Sigmoid colon (tissue), 6 donors: ENCODE measurements at regions not wholly inside any gene's neighbourhood (a gene's known extent, or its start where the extent isn't known, plus 50 kb on each side); places are given as distances from the start of the nearest gene placed in this dataset.

ENCODE experiments used
- DNase-seq: peaks from one replicate; pipeline ENCODE4 v3.0.0-alpha.2; 2019
- H3K27ac ChIP-seq, 4 donors: fragments of 200-600 bp; sonication (generic); one replicate each; pipeline ENCODE4 v1.5.1; 2016 to 2019; ENCODE audit warnings: mild to moderate bottlenecking in 1 of 4
- H3K27me3 ChIP-seq, 3 donors: fragments of 200-600 bp; sonication (generic); one replicate each; pipeline ENCODE4 v1.5.1; 2019; ENCODE audit warnings: mild to moderate bottlenecking in 1 of 3
- H3K36me3 ChIP-seq, 4 donors: fragments of 200-600 bp; sonication (generic); one replicate each; pipeline ENCODE4 v1.5.1; 2016 to 2019
- H3K4me1 ChIP-seq, 4 donors: fragments of 200-600 bp; sonication (generic); one replicate each; pipeline ENCODE4 v1.5.1; 2017 to 2019
- H3K4me3 ChIP-seq, 4 donors: fragments of 200-600 bp; sonication (generic); one replicate each; pipeline ENCODE4 v1.5.1; 2017 to 2019; ENCODE audit warnings: mild to moderate bottlenecking in 2 of 4, moderate library complexity in 1 of 4
- H3K9me3 ChIP-seq, 4 donors: fragments of 200-600 bp in 3 of 4; sonication (generic) in 3 of 4; one replicate each; pipeline versions ENCODE4 v1.5.1 to v1.6.1; 2013 to 2019
- EP300 ChIP-seq, 4 donors: sonication (generic); formaldehyde crosslinking; IDR thresholded peaks; one replicate each; pipeline ENCODE4 v1.6.1; 2017; ENCODE audit warnings: antibody characterized with exemption in 4 of 4
- POLR2A ChIP-seq, 2 donors: fragments of 450-650 bp; IDR thresholded peaks; one replicate each; pipeline ENCODE4 v1.6.1; 2016; ENCODE audit warnings: antibody characterized with exemption in 2 of 2, mild to moderate bottlenecking in 2 of 2, moderate library complexity in 2 of 2
- POLR2AphosphoS5 ChIP-seq, 4 donors: sonication (generic); formaldehyde crosslinking; IDR thresholded peaks; one replicate each; pipeline ENCODE4 v1.6.1; 2017; ENCODE audit warnings: antibody characterized with exemption in 4 of 4
- WGBS, 2 donors: extraction: QIAGEN DNeasy Blood & Tissue Kit; methylation state at CpG; one replicate each; pipeline ENCODE4 v1.1.7; 2013; 5-methylcytosine and 5-hydroxymethylcytosine counted together
- intact Hi-C: fragments of 100-400 bp; cut with DNase I; formaldehyde crosslinking; loops from one replicate; pipeline ENCODE4 v1.15.1; 2023
- TF ChIP-seq, protein P1 (sequence below), 4 experiments: fragments of 450-650 bp in 3 of 4; fragments of 200-600 bp in 1 of 4; IDR thresholded peaks; one replicate each; pipeline ENCODE4 v1.5.1; 2016 to 2019; ENCODE audit warnings: antibody characterized with exemption in 4 of 4, mild to moderate bottlenecking in 3 of 4, moderate library complexity in 2 of 4
- donor health status: healthy with polysubstance abuse.
- donor health status: healthy.

DNA sequence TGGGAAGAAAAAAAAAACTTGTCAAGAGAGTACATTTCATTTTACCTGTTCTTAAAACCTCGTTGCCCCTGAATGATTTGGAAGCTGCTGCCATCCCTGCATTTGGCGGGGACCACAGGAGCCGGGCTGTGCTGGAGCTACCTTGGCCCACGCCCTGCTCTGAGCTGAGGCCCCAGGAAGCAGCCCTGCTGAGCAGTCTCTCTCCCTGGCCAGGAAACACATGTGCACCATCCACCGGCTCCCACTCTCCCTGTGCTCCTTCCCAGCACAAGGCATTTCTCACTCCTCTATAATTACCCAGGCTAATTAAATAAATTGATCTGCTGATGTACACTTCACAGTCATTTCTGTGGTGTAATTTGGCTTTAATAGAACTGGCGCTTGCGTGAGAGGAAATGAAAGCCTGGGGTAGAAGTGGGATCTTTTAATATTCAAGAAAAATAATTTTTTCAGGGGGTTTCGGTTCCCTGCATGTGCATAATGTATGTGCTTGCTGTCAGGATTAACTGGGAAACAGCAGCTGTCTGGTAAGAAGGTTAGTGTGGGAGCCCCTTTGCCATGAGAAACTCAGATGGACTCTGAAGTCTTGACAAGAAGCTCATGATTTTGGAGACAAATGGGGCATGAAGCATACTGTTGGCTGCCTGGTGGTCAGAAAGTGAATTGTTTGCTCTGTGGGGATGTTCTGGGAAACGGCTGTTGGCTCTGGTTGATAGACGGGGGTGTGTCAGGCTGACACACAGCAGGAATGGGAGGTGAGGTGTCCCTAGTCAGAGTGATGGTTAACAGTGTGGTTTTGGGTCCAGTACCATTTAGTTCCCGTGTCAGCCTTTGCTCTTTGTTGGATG, 252.3 kb upstream of the EEF2KMT start:
- H3K4me3 ChIP-seq = no peak overlapping the region
- H3K9me3 ChIP-seq = no peaks in the 10 kb centered on the region
- WGBS, 2 donors = 52 to 80% methylated on average over 11 of the region's 11 CpGs
- no peaks in the 10 kb centered on the region for H3K27me3 ChIP-seq
- DNase-seq = no peak
- H3K36me3 ChIP-seq = no peaks in the 10 kb centered on the region
- TF ChIP-seq, protein P1, sequence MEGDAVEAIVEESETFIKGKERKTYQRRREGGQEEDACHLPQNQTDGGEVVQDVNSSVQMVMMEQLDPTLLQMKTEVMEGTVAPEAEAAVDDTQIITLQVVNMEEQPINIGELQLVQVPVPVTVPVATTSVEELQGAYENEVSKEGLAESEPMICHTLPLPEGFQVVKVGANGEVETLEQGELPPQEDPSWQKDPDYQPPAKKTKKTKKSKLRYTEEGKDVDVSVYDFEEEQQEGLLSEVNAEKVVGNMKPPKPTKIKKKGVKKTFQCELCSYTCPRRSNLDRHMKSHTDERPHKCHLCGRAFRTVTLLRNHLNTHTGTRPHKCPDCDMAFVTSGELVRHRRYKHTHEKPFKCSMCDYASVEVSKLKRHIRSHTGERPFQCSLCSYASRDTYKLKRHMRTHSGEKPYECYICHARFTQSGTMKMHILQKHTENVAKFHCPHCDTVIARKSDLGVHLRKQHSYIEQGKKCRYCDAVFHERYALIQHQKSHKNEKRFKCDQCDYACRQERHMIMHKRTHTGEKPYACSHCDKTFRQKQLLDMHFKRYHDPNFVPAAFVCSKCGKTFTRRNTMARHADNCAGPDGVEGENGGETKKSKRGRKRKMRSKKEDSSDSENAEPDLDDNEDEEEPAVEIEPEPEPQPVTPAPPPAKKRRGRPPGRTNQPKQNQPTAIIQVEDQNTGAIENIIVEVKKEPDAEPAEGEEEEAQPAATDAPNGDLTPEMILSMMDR (IDR thresholded peaks at IDR 0.05) = no peak
- TF ChIP-seq POLR2AphosphoS5 (IDR thresholded peaks at IDR 0.05) (no peak), POLR2A (IDR thresholded peaks at IDR 0.05) (no peak), EP300 (IDR thresholded peaks at IDR 0.05) (no peak)
- no peaks in the 10 kb centered on the region for H3K4me1 ChIP-seq
- H3K27ac ChIP-seq = no peak overlapping the region
- intact Hi-C loops = no loop called here

DNA sequence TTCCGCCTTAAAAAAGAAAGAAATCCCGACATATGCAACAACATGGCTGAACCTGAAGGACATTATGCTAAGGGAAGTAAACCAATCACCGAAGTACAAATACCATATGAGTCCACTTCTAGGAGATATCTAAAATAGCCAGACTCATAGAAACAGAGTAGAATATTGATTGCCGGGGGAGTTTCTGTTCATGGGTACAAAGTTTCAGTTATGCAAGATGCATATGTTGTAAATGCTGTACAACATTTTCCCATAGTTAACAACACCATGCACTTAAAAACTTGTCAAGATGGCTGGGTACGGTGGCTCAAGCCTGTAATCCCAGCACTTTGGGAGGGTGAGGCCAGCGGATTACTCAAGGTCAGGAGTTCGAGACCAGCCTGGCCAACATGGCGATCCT, 251.5 kb upstream of the EEF2KMT start:
- no peaks in the 10 kb centered on the region for H3K36me3 ChIP-seq
- no peak overlapping the region for H3K27ac ChIP-seq
- no peaks in the 10 kb centered on the region for H3K9me3 ChIP-seq
- H3K4me1 ChIP-seq = no peaks in the 10 kb centered on the region
- WGBS, 2 donors = 95% methylated on average over 8 of the region's 8 CpGs
- H3K4me3 ChIP-seq = no peak overlapping the region
- no peak for DNase-seq
- intact Hi-C loops = no loop called here
- H3K27me3 ChIP-seq = no peaks in the 10 kb centered on the region
- no peak for TF ChIP-seq POLR2A (IDR thresholded peaks at IDR 0.05)
- TF ChIP-seq POLR2AphosphoS5 (IDR thresholded peaks at IDR 0.05) = no peak
- no peak for TF ChIP-seq EP300 (IDR thresholded peaks at IDR 0.05)
- TF ChIP-seq, protein P1 (IDR thresholded peaks at IDR 0.05) = no peak

DNA sequence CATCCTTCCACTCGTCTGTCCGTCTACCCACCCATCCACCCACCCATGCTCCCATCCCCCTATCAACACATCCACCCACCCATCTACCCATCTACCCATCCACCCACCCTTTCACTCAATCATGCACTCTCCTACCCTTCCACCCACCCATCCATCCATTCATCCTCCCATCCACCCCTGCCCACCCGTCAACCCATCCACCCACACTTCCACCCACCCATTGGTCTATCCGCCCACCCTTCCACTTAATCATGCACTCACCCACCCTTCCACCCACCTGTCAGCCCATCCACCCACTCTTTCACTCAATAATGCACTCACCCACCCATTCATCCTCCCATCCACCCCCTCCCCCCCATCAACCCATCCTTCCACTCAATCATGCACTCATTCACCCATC, 250.0 kb upstream of the EEF2KMT start:
- DNase-seq = no peak
- Histone ChIP-seq H3K27ac (no peak overlapping the region), H3K4me3 (no peak overlapping the region), H3K27me3 (no peaks in the 10 kb centered on the region), H3K4me1 (no peaks in the 10 kb centered on the region), H3K36me3 (no peaks in the 10 kb centered on the region), H3K9me3 (no peaks in the 10 kb centered on the region)
- 92 to 95% methylated on average over 4 of the region's 4 CpGs for WGBS, 2 donors
- intact Hi-C loops = no loop called here
- TF ChIP-seq POLR2A (IDR thresholded peaks at IDR 0.05) (no peak), EP300 (IDR thresholded peaks at IDR 0.05) (no peak), POLR2AphosphoS5 (IDR thresholded peaks at IDR 0.05) (no peak)
- TF ChIP-seq, protein P1 (IDR thresholded peaks at IDR 0.05) = no peak

DNA sequence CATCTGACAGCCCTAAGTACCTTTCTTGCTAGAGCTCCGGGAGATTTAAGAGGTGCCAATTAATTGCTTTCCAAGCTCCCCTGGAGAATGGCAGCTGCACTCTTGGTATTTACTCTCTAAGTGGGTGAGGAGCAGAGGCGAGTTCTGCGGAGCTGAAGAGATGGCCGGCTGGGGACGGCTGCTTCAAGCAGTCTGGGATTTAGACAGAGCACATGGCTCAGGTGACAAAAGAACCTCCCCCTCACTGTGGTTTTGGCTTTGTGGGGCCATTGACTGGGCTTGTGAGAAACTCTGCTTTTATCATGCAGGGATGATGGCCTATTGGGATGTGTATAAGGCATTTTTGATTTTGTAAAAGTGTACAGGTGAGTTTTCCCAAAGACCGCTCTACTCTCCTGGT, 239.3 kb upstream of the EEF2KMT start:
- no peaks in the 10 kb centered on the region for H3K4me1 ChIP-seq
- H3K9me3 ChIP-seq = no peaks in the 10 kb centered on the region
- H3K27ac ChIP-seq = no peak overlapping the region
- intact Hi-C loops = no loop called here
- H3K27me3 ChIP-seq = no peaks in the 10 kb centered on the region
- WGBS, 2 donors = 50 to 81% methylated on average over 6 of the region's 6 CpGs
- H3K36me3 ChIP-seq = no peaks in the 10 kb centered on the region
- TF ChIP-seq POLR2A (IDR thresholded peaks at IDR 0.05) (no peak), POLR2AphosphoS5 (IDR thresholded peaks at IDR 0.05) (no peak), EP300 (IDR thresholded peaks at IDR 0.05) (no peak)
- TF ChIP-seq, protein P1 (IDR thresholded peaks at IDR 0.05) = no peak
- DNase-seq = no peak
- H3K4me3 ChIP-seq = no peak overlapping the region

DNA sequence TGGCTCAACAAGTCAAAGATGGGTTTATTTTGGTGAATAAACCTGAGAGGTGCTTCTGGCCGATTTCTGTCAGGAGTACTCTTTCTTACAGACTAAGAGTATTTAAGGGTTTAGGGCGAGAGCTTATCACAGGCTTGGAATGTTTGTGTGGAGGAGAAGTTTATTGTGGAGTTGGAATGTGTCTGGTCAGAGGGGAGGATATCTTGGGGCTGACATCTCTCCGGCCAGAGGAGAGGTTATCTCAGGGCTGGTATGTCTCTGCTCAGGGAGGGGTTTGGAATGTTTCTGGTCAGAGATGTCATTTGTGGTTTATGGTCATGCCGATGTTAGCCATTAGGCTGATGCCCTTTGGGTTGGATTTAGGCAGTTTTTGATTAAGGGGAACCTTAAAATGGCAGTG, 236.4 kb upstream of the EEF2KMT start:
- Histone ChIP-seq H3K9me3 (no peaks in the 10 kb centered on the region), H3K27me3 (no peaks in the 10 kb centered on the region), H3K36me3 (no peaks in the 10 kb centered on the region), H3K27ac (no peak overlapping the region), H3K4me1 (no peaks in the 10 kb centered on the region), H3K4me3 (no peak overlapping the region)
- DNase-seq = no peak
- intact Hi-C loops = no loop called here
- TF ChIP-seq EP300 (IDR thresholded peaks at IDR 0.05) (no peak), POLR2A (IDR thresholded peaks at IDR 0.05) (no peak), POLR2AphosphoS5 (IDR thresholded peaks at IDR 0.05) (no peak)
- TF ChIP-seq, protein P1 (IDR thresholded peaks at IDR 0.05) = no peak
- 59 to 61% methylated on average over 4 of the region's 4 CpGs for WGBS, 2 donors
